HAP-1 (cell line): ENCODE measurements at regions not wholly inside any gene's neighbourhood (a gene's known extent, or its start where the extent isn't known, plus 50 kb on each side); places are given as distances from the start of the nearest gene placed in this dataset.

Experiments used
- DNase-seq, 2 experiments: peaks; one replicate each; pipeline ENCODE4 v3.0.0-alpha.2; 2016 to 2020; ENCODE audit warnings: low spot score in 2 of 2
- H3K27me3 ChIP-seq: fragments of 250-450 bp; sonication (Bioruptor Pico); 2 replicates; pipeline ENCODE4 v1.5.1; 2020; ENCODE audit warnings: low read depth, mild to moderate bottlenecking, moderate library complexity
- H3K36me3 ChIP-seq: fragments of 250-450 bp; sonication (Bioruptor Pico); replicated peaks from 2 replicates; pipeline ENCODE4 v1.5.1; 2020; ENCODE audit warnings: mild to moderate bottlenecking
- H3K4me1 ChIP-seq: fragments of 250-450 bp; sonication (Bioruptor Pico); 2 replicates; pipeline ENCODE4 v1.5.1; 2020; ENCODE audit warnings: mild to moderate bottlenecking
- H3K4me3 ChIP-seq: fragments of 250-450 bp; sonication (Bioruptor Pico); 2 replicates; pipeline ENCODE4 v1.5.1; 2020; ENCODE audit warnings: mild to moderate bottlenecking, moderate library complexity
- H3K9me3 ChIP-seq: fragments of 250-450 bp; sonication (Bioruptor Pico); 2 replicates; pipeline ENCODE4 v1.5.1; 2020; ENCODE audit warnings: mild to moderate bottlenecking, moderate library complexity
- in situ Hi-C: fragments of 300-500 bp; cut with MboI; formaldehyde crosslinking; loops from 3 replicates; pipeline ENCODE4 v1.14.3; 2020; ENCODE audit warnings: low sequenced_read_pairs, inconsistent platforms, mixed read lengths

- Histone ChIP-seq H3K27me3 (no peaks in the 10 kb centered on the region), H3K9me3 (no peaks in the 10 kb centered on the region), H3K4me1 (no peaks in the 10 kb centered on the region), H3K36me3 (no peaks in the 10 kb centered on the region), H3K4me3 (no peak overlapping the region)
- in situ Hi-C loops = no loop called here
- DNase-seq = no peak
Measured at GRCh38 chr20:40309731-40310130, 379.3 kb downstream of the MAFB start.

DNA sequence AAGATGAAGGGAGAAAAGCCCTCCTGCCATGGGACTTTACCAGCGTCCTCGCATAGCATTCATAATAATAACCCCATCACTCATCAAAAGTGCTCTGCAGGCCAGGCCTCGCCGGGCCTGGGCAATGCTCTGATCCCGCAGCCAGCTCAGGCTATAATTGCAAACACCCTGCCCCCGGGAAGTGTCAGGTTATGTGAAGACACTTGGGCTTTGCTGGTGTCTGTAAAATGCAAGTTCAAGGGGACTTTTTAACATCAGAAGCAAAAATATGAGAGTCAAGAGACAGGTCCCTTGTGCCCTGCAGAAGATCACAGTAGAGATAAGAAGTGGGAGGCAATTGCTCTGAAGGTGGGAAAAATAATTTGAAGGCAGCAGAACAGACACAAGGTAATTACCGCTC lies 381.0 kb downstream of the MAFB start:
- DNase-seq = no peak
- no peaks in the 10 kb centered on the region; the same call in 1 of the 2 replicates for H3K9me3 ChIP-seq
- in situ Hi-C loops = no loop called here
- H3K27me3 ChIP-seq = no peaks in the 10 kb centered on the region
- no peaks in the 10 kb centered on the region for H3K4me1 ChIP-seq
- no peaks in the 10 kb centered on the region for H3K36me3 ChIP-seq
- no peak overlapping the region for H3K4me3 ChIP-seq

GRCh38 chr20:40307268-40307667 lies 381.8 kb downstream of the MAFB start:
- no peak overlapping the region for H3K4me3 ChIP-seq
- in situ Hi-C loops = no loop called here
- H3K27me3 ChIP-seq = no peaks in the 10 kb centered on the region
- no peaks in the 10 kb centered on the region; the same call in 1 of the 2 replicates for H3K9me3 ChIP-seq
- no peaks in the 10 kb centered on the region for H3K4me1 ChIP-seq
- DNase-seq = no peak
- no peaks in the 10 kb centered on the region for H3K36me3 ChIP-seq

- Histone ChIP-seq H3K4me1 (no peaks in the 10 kb centered on the region), H3K27me3 (no peaks in the 10 kb centered on the region), H3K4me3 (no peak overlapping the region), H3K36me3 (no peaks in the 10 kb centered on the region), H3K9me3 (no peaks in the 10 kb centered on the region; the same call in 1 of the 2 replicates)
- no peak for DNase-seq
- in situ Hi-C loops = no loop called here
Measured at GRCh38 chr20:40305303-40305702, 383.7 kb downstream of the MAFB start.

DNA sequence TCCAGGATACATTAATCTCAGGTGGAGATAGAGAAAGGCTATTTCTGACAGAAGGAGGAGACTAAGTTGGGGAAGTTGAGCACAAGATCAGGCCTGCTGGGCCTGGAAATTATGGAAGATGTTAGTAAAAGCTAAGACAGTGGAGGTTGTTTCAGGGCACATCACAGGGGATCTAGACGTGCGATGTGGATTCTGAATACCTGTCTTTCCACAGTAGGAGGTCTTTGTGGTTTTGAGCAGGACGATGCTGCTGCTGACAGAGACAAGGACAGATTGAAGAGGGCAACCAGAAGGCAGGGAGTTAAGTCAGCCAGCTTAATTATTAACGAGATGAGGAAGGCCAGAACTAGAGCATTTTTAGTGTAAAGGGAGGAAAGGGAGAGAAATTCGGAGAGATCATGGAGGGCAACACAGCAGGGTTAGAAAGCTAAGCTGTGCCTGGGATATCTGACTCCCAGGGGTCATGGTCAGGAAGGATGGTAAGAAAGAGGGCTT lies 384.9 kb downstream of the MAFB start:
- DNase-seq = no peak
- H3K36me3 ChIP-seq = no peaks in the 10 kb centered on the region
- no peak overlapping the region for H3K4me3 ChIP-seq
- H3K4me1 ChIP-seq = no peaks in the 10 kb centered on the region
- in situ Hi-C loops = no loop called here
- H3K9me3 ChIP-seq = no peaks in the 10 kb centered on the region; the same call in 1 of the 2 replicates
- H3K27me3 ChIP-seq = no peaks in the 10 kb centered on the region

GRCh38 chr20:40294747-40295146 lies 394.3 kb downstream of the MAFB start:
- no peaks in the 10 kb centered on the region for H3K36me3 ChIP-seq
- in situ Hi-C loops = no loop called here
- no peak overlapping the region for H3K4me3 ChIP-seq
- no peaks in the 10 kb centered on the region for H3K27me3 ChIP-seq
- H3K9me3 ChIP-seq = no peaks in the 10 kb centered on the region; the same call in 1 of the 2 replicates
- DNase-seq = no peak
- no peaks in the 10 kb centered on the region for H3K4me1 ChIP-seq

DNA sequence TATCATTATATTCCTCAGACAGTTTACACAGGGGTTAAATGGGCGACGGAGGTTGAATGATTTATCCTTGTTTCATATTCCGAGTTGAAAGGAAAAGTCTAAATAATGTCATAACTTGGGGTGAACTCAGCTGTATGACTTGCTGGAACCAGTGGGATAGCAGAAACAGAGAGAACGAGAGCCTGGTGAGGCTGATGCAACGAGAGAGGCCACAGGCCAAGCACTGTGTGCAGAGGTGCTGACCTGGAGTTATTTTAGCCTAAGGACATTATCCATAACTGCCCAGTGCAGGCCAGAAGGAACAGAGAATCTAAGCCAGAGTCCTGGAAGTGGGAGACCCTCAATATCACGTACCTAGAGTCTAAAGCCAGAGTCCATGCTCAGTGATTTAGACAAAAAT lies 394.9 kb downstream of the MAFB start:
- H3K4me3 ChIP-seq = no peak overlapping the region

DNA sequence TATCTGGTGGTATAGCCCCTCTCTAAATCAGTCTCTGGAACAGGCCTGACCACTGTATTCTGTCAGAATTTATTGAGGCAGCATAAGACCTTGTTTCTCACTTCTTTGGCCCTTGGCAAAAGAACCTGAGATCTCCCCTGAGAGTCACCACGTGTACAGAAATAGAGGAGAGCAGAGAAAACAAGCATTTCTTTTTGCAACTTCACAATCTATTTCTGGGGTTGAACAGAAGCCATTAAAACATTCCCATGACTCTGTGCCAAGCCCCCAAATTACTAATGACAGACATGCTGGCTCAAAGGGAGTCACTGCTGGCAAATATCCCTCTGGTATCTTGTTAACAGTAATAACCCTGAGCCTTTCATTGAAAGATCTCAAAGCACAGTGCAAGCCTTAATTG lies 395.3 kb downstream of the MAFB start:
- no peaks in the 10 kb centered on the region; the same call in 1 of the 2 replicates for H3K9me3 ChIP-seq
- no peak for DNase-seq
- in situ Hi-C loops = no loop called here
- H3K36me3 ChIP-seq = no peaks in the 10 kb centered on the region
- H3K4me3 ChIP-seq = no peak overlapping the region
- no peaks in the 10 kb centered on the region for H3K27me3 ChIP-seq
- H3K4me1 ChIP-seq = no peaks in the 10 kb centered on the region

More for the DNA sequence above, 394.9 kb downstream of the MAFB start:
- in situ Hi-C loops = no loop called here
- Histone ChIP-seq H3K36me3 (no peaks in the 10 kb centered on the region), H3K4me1 (no peaks in the 10 kb centered on the region), H3K9me3 (no peaks in the 10 kb centered on the region; the same call in 1 of the 2 replicates), H3K27me3 (no peaks in the 10 kb centered on the region)
- DNase-seq = no peak

DNA sequence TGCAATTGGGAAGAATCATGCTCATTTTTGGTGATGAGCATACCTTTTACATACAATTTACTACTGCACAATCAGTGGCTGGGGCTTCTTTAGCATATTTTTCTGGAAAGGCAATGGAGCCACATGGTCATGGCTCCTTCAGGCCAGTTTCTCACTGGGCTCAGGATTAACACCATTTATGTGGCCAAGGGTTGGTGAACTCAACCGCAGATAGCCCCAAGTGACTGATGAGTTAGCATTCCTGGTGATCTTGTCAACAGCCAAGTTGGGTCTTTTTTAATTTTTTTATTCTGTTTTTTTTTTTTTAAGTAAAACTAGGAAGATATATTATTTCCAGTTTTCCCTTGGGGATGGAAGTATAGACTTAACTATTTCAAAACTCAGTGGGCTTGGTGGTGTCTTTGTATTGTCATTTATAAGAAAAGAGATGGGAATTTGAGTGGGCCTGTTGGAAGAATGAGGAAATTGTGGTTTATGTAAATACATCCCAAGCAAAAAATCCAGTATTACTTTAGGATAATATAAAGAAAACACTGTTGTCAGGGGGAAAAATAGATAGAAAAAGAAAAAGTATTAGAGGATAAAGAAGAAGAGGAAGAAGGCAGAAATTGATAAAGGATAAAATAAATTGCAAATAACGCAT lies 397.4 kb downstream of the MAFB start:
- Histone ChIP-seq H3K4me3 (no peak overlapping the region), H3K9me3 (no peaks in the 10 kb centered on the region; the same call in 1 of the 2 replicates), H3K4me1 (no peaks in the 10 kb centered on the region), H3K27me3 (no peaks in the 10 kb centered on the region), H3K36me3 (no peaks in the 10 kb centered on the region)
- no peak for DNase-seq
- in situ Hi-C loops = no loop called here

DNA sequence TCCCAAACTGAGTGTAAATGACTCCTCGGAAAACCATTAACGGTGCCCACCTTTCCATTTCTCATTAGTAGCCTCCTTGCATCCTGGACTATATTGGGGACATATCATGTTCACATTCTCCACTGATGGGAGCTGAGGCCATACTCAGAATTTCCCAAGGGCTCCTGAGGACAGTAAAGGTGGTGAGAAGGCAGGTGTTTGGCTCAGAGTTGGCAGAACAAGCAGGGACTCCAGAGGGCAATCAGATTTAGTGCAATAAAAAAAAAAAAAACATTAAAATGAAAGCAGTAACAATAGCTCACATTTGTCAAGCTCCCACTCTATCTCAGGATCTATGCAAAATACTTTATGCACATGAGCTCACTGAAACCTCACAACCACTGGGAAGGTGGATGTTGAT lies 401.4 kb downstream of the MAFB start:
- in situ Hi-C loops = no loop called here
- H3K9me3 ChIP-seq = no peaks in the 10 kb centered on the region; the same call in 1 of the 2 replicates
- no peak overlapping the region for H3K4me3 ChIP-seq
- no peaks in the 10 kb centered on the region for H3K36me3 ChIP-seq
- no peaks in the 10 kb centered on the region for H3K27me3 ChIP-seq
- no peaks in the 10 kb centered on the region for H3K4me1 ChIP-seq
- DNase-seq = no peak

DNA sequence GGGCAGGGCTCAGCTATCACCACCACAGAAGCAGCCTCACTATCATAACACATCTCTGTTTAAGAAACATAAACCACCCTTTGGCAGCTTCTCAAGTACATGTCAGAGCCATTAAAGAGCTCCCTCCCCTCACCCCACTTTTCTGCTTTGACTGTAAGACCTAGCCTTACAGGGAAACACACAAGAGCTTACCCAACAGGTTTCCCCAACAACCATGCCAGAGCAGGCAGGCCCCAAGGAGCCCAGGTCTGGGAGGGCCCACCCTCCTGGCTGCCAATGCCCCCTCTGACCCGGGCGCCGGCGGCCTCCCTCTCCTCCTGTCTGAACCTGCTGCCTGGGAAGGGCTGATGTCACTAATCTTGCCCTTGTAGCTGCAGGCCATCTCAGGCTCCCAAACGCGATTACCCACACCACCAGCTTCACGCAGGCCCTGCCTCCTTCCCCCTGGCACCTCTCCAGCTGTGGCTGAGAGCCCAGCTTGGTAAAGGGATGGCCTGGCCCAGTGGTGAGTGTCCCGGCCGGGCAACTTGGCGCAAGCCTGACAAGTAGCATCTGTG lies 402.0 kb downstream of the MAFB start:
- Histone ChIP-seq H3K4me3 (no peak overlapping the region), H3K36me3 (no peaks in the 10 kb centered on the region), H3K9me3 (no peaks in the 10 kb centered on the region; the same call in 1 of the 2 replicates), H3K4me1 (no peaks in the 10 kb centered on the region), H3K27me3 (no peaks in the 10 kb centered on the region)
- in situ Hi-C loops = no loop called here
- DNase-seq = no peak

- H3K36me3 ChIP-seq = no peaks in the 10 kb centered on the region
Measured at GRCh38 chr20:40284611-40285010, 404.4 kb downstream of the MAFB start.

DNA sequence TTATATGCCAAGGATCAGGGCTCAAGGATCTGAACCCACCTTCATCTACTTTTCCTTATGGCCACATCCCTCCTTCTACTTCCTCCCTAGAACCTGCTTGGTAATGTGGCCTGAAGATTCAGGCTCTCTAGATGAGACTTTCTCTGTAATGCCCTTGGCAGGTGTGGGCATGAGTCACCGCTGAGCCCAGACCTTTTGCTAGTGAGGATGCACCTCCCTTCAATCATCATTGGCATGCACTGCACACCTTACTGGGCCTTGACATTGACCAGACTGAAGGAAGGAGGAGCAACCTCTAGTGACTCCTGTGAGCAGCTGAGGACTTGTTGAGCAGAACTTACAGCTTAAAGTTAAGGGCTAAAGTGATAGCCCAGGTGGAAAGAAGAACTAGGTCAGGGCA lies 405.3 kb downstream of the MAFB start:
- H3K4me3 ChIP-seq = no peak overlapping the region
- no peaks in the 10 kb centered on the region for H3K27me3 ChIP-seq
- in situ Hi-C loops = no loop called here
- no peaks in the 10 kb centered on the region for H3K36me3 ChIP-seq
- DNase-seq = no peak
- no peaks in the 10 kb centered on the region for H3K4me1 ChIP-seq
- H3K9me3 ChIP-seq = no peaks in the 10 kb centered on the region

More at GRCh38 chr20:40284611-40285010, 404.4 kb downstream of the MAFB start:
- H3K9me3 ChIP-seq = no peaks in the 10 kb centered on the region; the same call in 1 of the 2 replicates
- H3K4me1 ChIP-seq = no peaks in the 10 kb centered on the region
- DNase-seq = no peak
- in situ Hi-C loops = no loop called here
- H3K4me3 ChIP-seq = no peak overlapping the region
- H3K27me3 ChIP-seq = no peaks in the 10 kb centered on the region

DNA sequence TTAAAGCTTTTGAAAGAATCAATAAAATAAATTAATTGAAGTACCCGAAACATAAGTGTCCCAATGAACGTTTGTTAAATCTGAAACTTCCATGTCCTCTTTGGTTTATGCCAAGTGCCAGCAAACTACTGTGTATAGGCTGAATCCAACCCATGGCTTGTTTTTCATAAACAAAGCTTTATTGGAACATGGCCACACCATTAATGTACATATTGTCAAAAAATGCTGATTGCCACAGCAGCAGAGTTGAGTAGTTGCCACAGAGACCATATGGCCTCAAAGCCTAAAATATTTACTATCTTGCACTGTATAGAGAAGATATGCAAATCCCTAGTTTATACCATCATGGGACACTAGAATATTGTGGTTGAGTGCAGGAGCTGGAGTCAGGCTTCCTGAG lies 406.1 kb downstream of the MAFB start:
- no peaks in the 10 kb centered on the region for H3K27me3 ChIP-seq
- H3K36me3 ChIP-seq = no peaks in the 10 kb centered on the region
- no peak for DNase-seq
- no peaks in the 10 kb centered on the region for H3K4me1 ChIP-seq
- no peaks in the 10 kb centered on the region for H3K9me3 ChIP-seq
- no peak overlapping the region for H3K4me3 ChIP-seq
- in situ Hi-C loops = no loop called here
